ENCODE measurements at regions not wholly inside any gene's neighbourhood (a gene's known extent, or its start where the extent isn't known, plus 50 kb on each side); places are given as distances from the start of the nearest gene placed in this dataset.

- H3K27ac ChIP-seq = no peak overlapping the region
- DNase-seq (ENCODE audit: low spot score) = no peak
- H3K36me3 ChIP-seq = no peaks in the 10 kb centered on the region
- Mint-ChIP-seq H3K36me3 (no peaks in the 10 kb centered on the region), H3K4me3 (no peak overlapping the region), H3K27ac (no peak overlapping the region), H3K9me3 (no peaks in the 10 kb centered on the region), H3K4me1 (no peaks in the 10 kb centered on the region), H3K27me3 (ENCODE audit: insufficient read depth, low read depth) (peaks cover 2% of the 10 kb centered on the region)
- no peak overlapping the region for H3K9ac ChIP-seq
- H3K4me2 ChIP-seq = no peak overlapping the region
- no peaks in the 10 kb centered on the region for H4K20me1 ChIP-seq (ENCODE audit: low read depth)
- no peaks in the 10 kb centered on the region for H3K4me1 ChIP-seq
- H2AFZ ChIP-seq (replicated peaks) = no peak overlapping the region
- no peaks in the 10 kb centered on the region for H3F3A ChIP-seq (ENCODE audit: low read depth)
- TF ChIP-seq EZH2 (IDR thresholded peaks at IDR 0.05) (no peak), EZH2phosphoT487 (IDR thresholded peaks at IDR 0.05) (no peak), CTCF (IDR thresholded peaks at IDR 0.05) (no peak)
- H3K4me3 ChIP-seq = no peak overlapping the region
- no peaks in the 10 kb centered on the region for H3K79me2 ChIP-seq (ENCODE audit: low read depth)
- no peaks in the 10 kb centered on the region for H3K27me3 ChIP-seq
- no peaks in the 10 kb centered on the region for H3K9me3 ChIP-seq (ENCODE audit: low read depth)
These were observed 215.5 kb downstream of the CYP26B1 start for GRCh38 chr2:71932037-71932779.

GRCh38 chr2:71930049-71930681, 217.5 kb downstream of the CYP26B1 start:
- no peaks in the 10 kb centered on the region for H3K4me1 ChIP-seq
- Mint-ChIP-seq H3K36me3 (no peaks in the 10 kb centered on the region), H3K4me1 (peaks cover 4% of the 10 kb centered on the region), H3K4me3 (no peak overlapping the region), H3K27ac (no peak overlapping the region), H3K27me3 (ENCODE audit: insufficient read depth, low read depth) (no peaks in the 10 kb centered on the region), H3K9me3 (no peaks in the 10 kb centered on the region)
- H3F3A ChIP-seq (ENCODE audit: low read depth) = no peaks in the 10 kb centered on the region
- H3K36me3 ChIP-seq = no peaks in the 10 kb centered on the region
- no peak for DNase-seq (ENCODE audit: low spot score)
- no peak overlapping the region for H3K4me3 ChIP-seq
- TF ChIP-seq CTCF (IDR thresholded peaks at IDR 0.05) (no peak), EZH2 (IDR thresholded peaks at IDR 0.05) (no peak), EZH2phosphoT487 (IDR thresholded peaks at IDR 0.05) (no peak)
- H3K79me2 ChIP-seq (ENCODE audit: low read depth) = no peaks in the 10 kb centered on the region
- no peaks in the 10 kb centered on the region for H3K9me3 ChIP-seq (ENCODE audit: low read depth)
- no peaks in the 10 kb centered on the region for H3K27me3 ChIP-seq
- no peak overlapping the region for H2AFZ ChIP-seq (replicated peaks)
- H4K20me1 ChIP-seq (ENCODE audit: low read depth) = no peaks in the 10 kb centered on the region
- H3K27ac ChIP-seq = no peak overlapping the region
- H3K4me2 ChIP-seq = no peak overlapping the region
- no peak overlapping the region for H3K9ac ChIP-seq

- no peaks in the 10 kb centered on the region for H3K9me3 ChIP-seq (ENCODE audit: low read depth)
- H4K20me1 ChIP-seq (ENCODE audit: low read depth) = no peaks in the 10 kb centered on the region
- H3K36me3 Mint-ChIP-seq = no peaks in the 10 kb centered on the region
- TF ChIP-seq CTCF (IDR thresholded peaks at IDR 0.05) (no peak), EZH2phosphoT487 (IDR thresholded peaks at IDR 0.05) (no peak), EZH2 (IDR thresholded peaks at IDR 0.05) (no peak)
- H3K27ac Mint-ChIP-seq = peak overlapping the region; percentile 27
- H3K79me2 ChIP-seq (ENCODE audit: low read depth) = no peaks in the 10 kb centered on the region
- H3K27ac ChIP-seq = no peak overlapping the region
- no peaks in the 10 kb centered on the region for H3K9me3 Mint-ChIP-seq
- no peak overlapping the region for H3K4me3 Mint-ChIP-seq
- no peak for DNase-seq (ENCODE audit: low spot score)
- H3K4me3 ChIP-seq = no peak overlapping the region
- H3F3A ChIP-seq (ENCODE audit: low read depth) = no peaks in the 10 kb centered on the region
- H3K4me1 Mint-ChIP-seq = peaks cover 7% of the 10 kb centered on the region
- H3K4me2 ChIP-seq = no peak overlapping the region
- H2AFZ ChIP-seq (replicated peaks) = no peak overlapping the region
- H3K27me3 Mint-ChIP-seq (ENCODE audit: insufficient read depth, low read depth) = no peaks in the 10 kb centered on the region
- H3K9ac ChIP-seq = no peak overlapping the region
- H3K36me3 ChIP-seq = no peaks in the 10 kb centered on the region
- H3K27me3 ChIP-seq = no peaks in the 10 kb centered on the region
- H3K4me1 ChIP-seq = no peaks in the 10 kb centered on the region
These were observed 218.2 kb downstream of the CYP26B1 start for GRCh38 chr2:71929482-71929772.

Data from neural progenitor cell (in vitro differentiated cells).